Osteocyte (in vitro differentiated cells): ENCODE measurements at regions not wholly inside any gene's neighbourhood (a gene's known extent, or its start where the extent isn't known, plus 50 kb on each side); places are given as distances from the start of the nearest gene placed in this dataset.

ENCODE experiments used
- DNase-seq: peaks from one replicate; pipeline ENCODE4 v3.0.0; 2021; ENCODE audit warnings: mixed read lengths; ENCODE audit not compliant: unreplicated experiment; ENCODE audit errors: extremely low spot score
- H3K27ac Mint-ChIP-seq: one replicate; pipeline ENCODE4 v1.8.0; 2021; ENCODE audit warnings: mild to moderate bottlenecking, mixed read lengths; ENCODE audit not compliant: unreplicated experiment
- H3K27me3 Mint-ChIP-seq: one replicate; pipeline ENCODE4 v1.8.0; 2021; ENCODE audit warnings: mixed read lengths; ENCODE audit not compliant: unreplicated experiment
- H3K36me3 Mint-ChIP-seq: one replicate; pipeline ENCODE4 v1.8.0; 2021; ENCODE audit warnings: mixed read lengths; ENCODE audit not compliant: unreplicated experiment
- H3K4me1 Mint-ChIP-seq: one replicate; pipeline ENCODE4 v1.8.0; 2021; ENCODE audit warnings: mixed read lengths; ENCODE audit not compliant: unreplicated experiment
- H3K4me3 Mint-ChIP-seq: one replicate; pipeline ENCODE4 v1.8.0; 2021; ENCODE audit warnings: mild to moderate bottlenecking, moderate library complexity, mixed read lengths; ENCODE audit not compliant: unreplicated experiment
- H3K9me3 Mint-ChIP-seq: one replicate; pipeline ENCODE4 v1.8.0; 2021; ENCODE audit warnings: mixed read lengths; ENCODE audit not compliant: unreplicated experiment
- TF ChIP-seq, protein P1 (sequence below): fragments of 200-600 bp; sonication (generic); IDR thresholded peaks from 2 replicates; pipeline ENCODE4 v1.5.0; 2021; ENCODE audit warnings: antibody characterized with exemption, mild to moderate bottlenecking, moderate library complexity

DNA sequence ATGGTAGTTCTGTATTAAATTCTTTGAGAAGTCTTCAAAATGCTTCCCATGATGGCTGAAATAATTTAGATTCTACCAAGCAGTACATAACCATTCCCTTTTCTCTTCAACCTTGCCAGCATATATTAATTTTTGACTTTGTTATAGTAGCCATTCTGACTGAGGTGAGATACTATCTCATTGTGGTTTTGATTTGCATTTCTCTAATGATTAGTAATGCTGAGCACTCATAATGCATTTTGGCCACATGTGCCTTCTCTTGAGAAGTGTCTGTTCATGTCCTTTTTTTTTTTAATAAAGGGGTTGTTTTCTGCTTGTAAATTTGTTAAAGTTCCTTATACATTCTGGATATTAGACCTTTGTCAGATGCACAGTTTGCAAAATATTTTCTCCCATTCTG, 173.9 kb downstream of the CALCRL start:
- DNase-seq, result no peak
- H3K27me3 Mint-ChIP-seq, result peaks cover 11% of the 10 kb centered on the region
- H3K27ac Mint-ChIP-seq, result no peak overlapping the region
- TF ChIP-seq, protein P1, sequence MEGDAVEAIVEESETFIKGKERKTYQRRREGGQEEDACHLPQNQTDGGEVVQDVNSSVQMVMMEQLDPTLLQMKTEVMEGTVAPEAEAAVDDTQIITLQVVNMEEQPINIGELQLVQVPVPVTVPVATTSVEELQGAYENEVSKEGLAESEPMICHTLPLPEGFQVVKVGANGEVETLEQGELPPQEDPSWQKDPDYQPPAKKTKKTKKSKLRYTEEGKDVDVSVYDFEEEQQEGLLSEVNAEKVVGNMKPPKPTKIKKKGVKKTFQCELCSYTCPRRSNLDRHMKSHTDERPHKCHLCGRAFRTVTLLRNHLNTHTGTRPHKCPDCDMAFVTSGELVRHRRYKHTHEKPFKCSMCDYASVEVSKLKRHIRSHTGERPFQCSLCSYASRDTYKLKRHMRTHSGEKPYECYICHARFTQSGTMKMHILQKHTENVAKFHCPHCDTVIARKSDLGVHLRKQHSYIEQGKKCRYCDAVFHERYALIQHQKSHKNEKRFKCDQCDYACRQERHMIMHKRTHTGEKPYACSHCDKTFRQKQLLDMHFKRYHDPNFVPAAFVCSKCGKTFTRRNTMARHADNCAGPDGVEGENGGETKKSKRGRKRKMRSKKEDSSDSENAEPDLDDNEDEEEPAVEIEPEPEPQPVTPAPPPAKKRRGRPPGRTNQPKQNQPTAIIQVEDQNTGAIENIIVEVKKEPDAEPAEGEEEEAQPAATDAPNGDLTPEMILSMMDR, result no peak
- no peaks in the 10 kb centered on the region for H3K36me3 Mint-ChIP-seq
- H3K9me3 Mint-ChIP-seq, result peaks cover 9% of the 10 kb centered on the region
- H3K4me1 Mint-ChIP-seq, result no peaks in the 10 kb centered on the region
- H3K4me3 Mint-ChIP-seq, result no peak overlapping the region

DNA sequence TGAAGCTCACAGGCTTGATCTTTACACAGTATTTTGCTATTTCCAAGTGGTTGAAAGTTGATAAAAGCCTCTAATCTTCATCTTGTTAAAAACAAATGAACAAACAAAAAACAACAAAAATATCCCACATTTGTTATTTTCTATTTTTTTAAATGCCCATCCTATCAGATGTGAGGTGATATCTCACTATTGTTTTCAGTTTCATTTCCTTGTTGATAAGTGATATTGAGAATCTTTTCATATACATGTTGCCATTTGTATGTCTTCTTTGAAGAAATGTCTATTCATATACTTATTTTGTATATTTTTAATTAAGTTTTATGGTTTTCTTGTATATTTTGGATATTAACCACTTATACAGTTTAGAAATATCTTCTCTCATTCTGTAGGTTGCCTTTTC, 175.8 kb downstream of the CALCRL start:
- no peaks in the 10 kb centered on the region for H3K9me3 Mint-ChIP-seq
- no peak overlapping the region for H3K4me3 Mint-ChIP-seq

DNA sequence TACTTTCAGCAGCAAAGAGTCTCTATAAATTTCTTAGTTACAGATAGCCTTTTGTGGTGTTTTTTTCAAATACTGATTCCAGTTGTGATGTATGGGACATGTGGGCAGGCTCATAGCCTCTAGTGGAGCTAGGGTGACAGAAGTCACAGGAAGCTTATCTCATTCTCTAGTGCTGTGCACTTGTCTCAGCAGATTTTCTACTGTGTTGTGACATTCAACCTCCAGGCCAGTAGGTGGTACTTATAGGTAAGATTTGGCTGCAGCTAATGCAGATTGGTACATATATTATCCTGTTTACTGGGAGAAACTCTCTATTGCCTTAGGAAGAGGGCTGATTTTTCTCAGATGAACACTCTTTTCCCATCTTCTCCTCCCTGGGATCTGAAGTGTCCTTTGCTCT, 176.2 kb downstream of the CALCRL start:
- no peaks in the 10 kb centered on the region for H3K36me3 Mint-ChIP-seq
- H3K9me3 Mint-ChIP-seq, result no peaks in the 10 kb centered on the region

More for the DNA sequence above, 175.8 kb downstream of the CALCRL start:
- no peak for DNase-seq
- Mint-ChIP-seq H3K4me1 (no peaks in the 10 kb centered on the region), H3K27ac (no peak overlapping the region), H3K27me3 (peaks cover 11% of the 10 kb centered on the region), H3K36me3 (no peaks in the 10 kb centered on the region)
- TF ChIP-seq, protein P1, result no peak

DNA sequence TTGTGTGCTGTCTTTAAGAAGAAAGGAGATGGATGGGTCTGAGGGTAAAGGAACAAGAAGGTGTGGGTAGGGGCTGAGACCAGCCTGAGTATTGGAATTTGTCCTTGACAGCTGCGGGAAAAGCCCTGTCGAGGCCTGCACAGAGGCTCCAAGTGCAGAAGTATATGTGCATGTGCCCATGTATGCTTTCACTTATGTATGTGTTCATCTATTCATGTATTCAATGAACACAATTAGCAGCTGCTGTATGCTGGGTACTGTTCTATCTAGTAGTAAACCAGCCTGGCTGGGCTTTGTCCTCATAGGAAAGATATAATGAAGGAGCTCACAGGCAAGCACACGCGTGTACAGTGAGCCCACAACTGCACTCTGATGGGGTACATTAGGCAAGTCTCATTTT, 181.4 kb downstream of the CALCRL start:
- H3K4me3 Mint-ChIP-seq, result no peak overlapping the region
- DNase-seq, result no peak
- TF ChIP-seq, protein P1, result no peak
- peaks cover 6% of the 10 kb centered on the region for H3K27me3 Mint-ChIP-seq
- H3K4me1 Mint-ChIP-seq, result no peaks in the 10 kb centered on the region
- no peak overlapping the region for H3K27ac Mint-ChIP-seq
- no peaks in the 10 kb centered on the region for H3K9me3 Mint-ChIP-seq
- no peaks in the 10 kb centered on the region for H3K36me3 Mint-ChIP-seq

More for the DNA sequence above, 176.2 kb downstream of the CALCRL start:
- Mint-ChIP-seq H3K27me3 (peaks cover 11% of the 10 kb centered on the region), H3K27ac (no peak overlapping the region), H3K4me3 (no peak overlapping the region), H3K4me1 (no peaks in the 10 kb centered on the region)
- no peak for DNase-seq
- TF ChIP-seq, protein P1, result no peak

DNA sequence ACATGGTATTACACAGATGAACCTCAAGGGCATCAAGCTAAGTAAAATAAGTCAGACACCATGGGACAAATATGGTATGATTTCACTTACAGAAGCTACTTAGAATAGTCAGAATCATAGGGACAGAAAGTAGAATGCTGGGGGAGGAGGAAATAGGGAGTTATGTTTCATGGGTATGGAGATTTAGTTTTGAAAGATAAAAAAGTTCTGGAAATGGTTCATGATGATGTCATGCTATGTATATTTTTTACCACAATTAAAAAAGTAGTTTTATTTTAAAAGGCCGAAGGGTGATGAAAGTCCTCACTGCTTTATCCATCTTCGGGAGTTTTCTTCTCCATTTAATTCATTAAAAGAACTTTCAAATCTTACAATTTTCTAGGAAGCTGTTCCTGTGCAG, 181.9 kb downstream of the CALCRL start:
- TF ChIP-seq, protein P1, result no peak
- Mint-ChIP-seq H3K9me3 (no peaks in the 10 kb centered on the region), H3K27me3 (peaks cover 6% of the 10 kb centered on the region), H3K4me3 (no peak overlapping the region), H3K4me1 (no peaks in the 10 kb centered on the region), H3K27ac (no peak overlapping the region), H3K36me3 (no peaks in the 10 kb centered on the region)
- DNase-seq, result no peak
